HCT116 (cell line): ENCODE measurements at regions not wholly inside any gene's neighbourhood (a gene's known extent, or its start where the extent isn't known, plus 50 kb on each side); places are given as distances from the start of the nearest gene placed in this dataset.

Source experiments
- ATAC-seq: fragments of 200-7000 bp; cut with Tn5 transposase; 2 replicates; pipeline ENCODE4 v1.9.1; 2020; ENCODE audit warnings: mild to moderate bottlenecking, moderate library complexity
- BruUV-seq: library from RNA; stranded (reverse); fragments of 400-500 nt; replicated peaks from 2 replicates; lab custom pipeline; 2021; lab: Mats Ljungman, UMichigan
- CTCF ChIA-PET: fragments of 300-600 bp; sonication (Branson Sonifier 250); formaldehyde crosslinking; loops from one replicate; lab custom pipeline; 2021; ENCODE audit warnings: antibody characterized with exemption; lab: Charles Lee
- POLR2A ChIA-PET: fragments of 300-600, 350-600 bp; sonication (Branson Sonifier 250); formaldehyde crosslinking; loops from one replicate; lab custom pipeline; 2021; ENCODE audit warnings: antibody characterized with exemption; lab: Charles Lee
- RAD21 ChIA-PET, 2 experiments: fragments of 300-600 bp; sonication (Branson Sonifier 250); formaldehyde crosslinking; loops; one replicate each; lab custom pipeline; 2023; ENCODE audit warnings: low total read pairs in 2 of 2; ENCODE audit not compliant: uncharacterized antibody in 2 of 2, unreplicated experiment in 2 of 2, low non-redundant PET in 1 of 2; lab: Charles Lee
- DNase-seq: peaks from one replicate; pipeline ENCODE4 v3.0.0-alpha.2; 2010; ENCODE audit warnings: low read depth, low spot score
- H2AFZ ChIP-seq: fragments of 200-600 bp; shearing (Covaris generic), sonication (generic); 2 replicates; pipeline ENCODE4 v1.6.1; 2017; ENCODE audit warnings: low read depth, mixed run types, mixed read lengths, antibody characterized with exemption, low read length; ENCODE audit not compliant: poor library complexity, severe bottlenecking
- H3K27ac ChIP-seq: 2 replicates; pipeline ENCODE4 v1.5.1; 2012; ENCODE audit warnings: low read depth, low read length
- H3K27me3 ChIP-seq: fragments of 200-600 bp; sonication (generic); 2 replicates; pipeline ENCODE4 v1.6.1; 2016; ENCODE audit warnings: mixed run types, low read length, mixed read lengths; ENCODE audit not compliant: insufficient read depth
- H3K36me3 ChIP-seq, 2 experiments: fragments of 200-500 bp in 1 of 2; fragments of 200-600 bp in 1 of 2; sonication (Bioruptor generic) in 1 of 2; sonication (generic) in 1 of 2; 2 replicates each; pipeline versions ENCODE4 v1.5.1 to v1.6.1; 2014 to 2016; ENCODE audit warnings: low read length in 2 of 2, inconsistent platforms in 1 of 2, mixed read lengths in 1 of 2, mixed run types in 1 of 2; ENCODE audit not compliant: insufficient read depth in 2 of 2, control insufficient read depth in 1 of 2
- H3K4me1 ChIP-seq, 2 experiments: fragments of 200-600 bp in 1 of 2; sonication (generic) in 1 of 2; 2 replicates each; pipeline versions ENCODE4 v1.5.1 to v1.6.1; 2012 to 2017; ENCODE audit warnings: low read length in 2 of 2, inconsistent platforms in 1 of 2, mild to moderate bottlenecking in 1 of 2, mixed read lengths in 1 of 2, mixed run types in 1 of 2, moderate library complexity in 1 of 2; ENCODE audit not compliant: insufficient read depth in 2 of 2, control insufficient read depth in 1 of 2
- H3K4me2 ChIP-seq: fragments of 200-600 bp; sonication (generic); 2 replicates; pipeline ENCODE4 v1.6.1; 2017; ENCODE audit warnings: mixed run types, low read length, mixed read lengths
- H3K4me3 ChIP-seq, 2 experiments: fragments of 200-600 bp in 1 of 2; sonication (generic) in 1 of 2; replicated peaks in 1 of 2; 2 replicates each; pipeline ENCODE4 v1.5.1; 2011 to 2016; ENCODE audit warnings: low read length in 2 of 2, control low read depth in 1 of 2, low read depth in 1 of 2, mild to moderate bottlenecking in 1 of 2, mixed read lengths in 1 of 2, mixed run types in 1 of 2
- H3K79me2 ChIP-seq: fragments of 200-600 bp; sonication (generic); 2 replicates; pipeline ENCODE4 v1.6.1; 2017; ENCODE audit warnings: mild to moderate bottlenecking, mixed run types, low read length, moderate library complexity, mixed read lengths; ENCODE audit not compliant: insufficient read depth
- H3K9ac ChIP-seq: fragments of 200-600 bp; sonication (generic); 2 replicates; pipeline ENCODE4 v1.6.1; 2016; ENCODE audit warnings: low read length, mixed read lengths
- H3K9me2 ChIP-seq: fragments of 200-600 bp; sonication (generic), shearing (Covaris generic); 2 replicates; pipeline ENCODE4 v1.6.1; 2017; ENCODE audit warnings: mixed run types, mild to moderate bottlenecking, moderate library complexity; ENCODE audit not compliant: insufficient read depth
- H3K9me3 ChIP-seq, 2 experiments: fragments of 200-500 bp in 1 of 2; fragments of 200-600 bp in 1 of 2; sonication (Bioruptor generic) in 1 of 2; sonication (generic) in 1 of 2; 2 replicates each; pipeline ENCODE4 v1.6.1; 2014 to 2017; ENCODE audit warnings: low read length in 2 of 2, mixed read lengths in 2 of 2, inconsistent platforms in 1 of 2, low read depth in 1 of 2, mild to moderate bottlenecking in 1 of 2, mixed run types in 1 of 2, moderate library complexity in 1 of 2; ENCODE audit not compliant: control insufficient read depth in 1 of 2, insufficient read depth in 1 of 2
- H4K20me1 ChIP-seq: fragments of 200-600 bp; sonication (generic), shearing (Covaris generic); 2 replicates; pipeline ENCODE4 v1.6.1; 2017; ENCODE audit warnings: mixed run types, mild to moderate bottlenecking, moderate library complexity; ENCODE audit not compliant: insufficient read depth
- CBX3 ChIP-seq: IDR thresholded peaks from 2 replicates; pipeline ENCODE4 v1.6.1; 2012; ENCODE audit warnings: low read depth
- CEBPB ChIP-seq: IDR thresholded peaks from 2 replicates; pipeline ENCODE4 v1.6.1; 2012; ENCODE audit warnings: low read depth
- EGR1 ChIP-seq: IDR thresholded peaks from 2 replicates; pipeline ENCODE4 v1.6.1; 2012; ENCODE audit warnings: low read depth
- ELF1 ChIP-seq: IDR thresholded peaks from 2 replicates; pipeline ENCODE4 v1.6.1; 2012; ENCODE audit warnings: low read depth, borderline replicate concordance
- EZH2 ChIP-seq: fragments of 200-600 bp; sonication (generic); IDR thresholded peaks from 2 replicates; pipeline ENCODE4 v1.6.1; 2017; ENCODE audit warnings: antibody characterized with exemption, mixed run types
- EZH2phosphoT487 ChIP-seq: fragments of 200-600 bp; IDR thresholded peaks from 2 replicates; pipeline ENCODE4 v1.6.1; 2018; ENCODE audit warnings: antibody characterized with exemption, borderline replicate concordance
- FOSL1 ChIP-seq: IDR thresholded peaks from 2 replicates; pipeline ENCODE4 v1.6.1; 2012; ENCODE audit warnings: low read depth
- POLR2A ChIP-seq: IDR thresholded peaks from 2 replicates; pipeline ENCODE4 v1.7.0; 2011; ENCODE audit warnings: borderline replicate concordance; ENCODE audit not compliant: insufficient read depth, insufficient read length; ENCODE audit errors: extremely low read depth
- POLR2AphosphoS5 ChIP-seq: IDR thresholded peaks from 2 replicates; pipeline ENCODE4 v1.6.1; 2011; ENCODE audit warnings: mild to moderate bottlenecking, low read depth, low read length, moderate library complexity
- REST ChIP-seq: IDR thresholded peaks from 2 replicates; pipeline ENCODE4 v1.6.1; 2012; ENCODE audit warnings: low read depth
- SIN3A ChIP-seq: IDR thresholded peaks from 2 replicates; pipeline ENCODE4 v1.6.1; 2012; ENCODE audit warnings: low read depth
- SP1 ChIP-seq: IDR thresholded peaks from 2 replicates; pipeline ENCODE4 v1.6.1; 2012; ENCODE audit warnings: low read depth
- SRF ChIP-seq: IDR thresholded peaks from 2 replicates; pipeline ENCODE4 v1.6.1; 2012; ENCODE audit warnings: low read depth
- TCF7L2 ChIP-seq: IDR thresholded peaks from 2 replicates; pipeline ENCODE4 v1.7.0; 2011; ENCODE audit warnings: borderline replicate concordance, inconsistent platforms; ENCODE audit not compliant: insufficient read depth, insufficient read length; ENCODE audit errors: extremely low read depth
- ZNF274 ChIP-seq: fragments of 200-500 bp; sonication (Bioruptor generic); IDR thresholded peaks from 2 replicates; pipeline ENCODE4 v1.6.1; 2014; ENCODE audit warnings: mild to moderate bottlenecking, low read depth, low read length, inconsistent platforms
- intact Hi-C: fragments of 100-400 bp; cut with micrococcal nuclease; formaldehyde crosslinking; loops from 2 replicates; pipeline ENCODE4 v1.10.0; 2022
- TF ChIP-seq, protein P1 (sequence below): IDR thresholded peaks from 2 replicates; pipeline ENCODE4 v1.6.1; 2012
- TF ChIP-seq, protein P2 (sequence below): IDR thresholded peaks from 2 replicates; pipeline ENCODE4 v1.6.1; 2011; ENCODE audit warnings: mild to moderate bottlenecking, low read length, moderate library complexity; ENCODE audit not compliant: insufficient replicate concordance; ENCODE audit errors: extremely low read depth

DNA sequence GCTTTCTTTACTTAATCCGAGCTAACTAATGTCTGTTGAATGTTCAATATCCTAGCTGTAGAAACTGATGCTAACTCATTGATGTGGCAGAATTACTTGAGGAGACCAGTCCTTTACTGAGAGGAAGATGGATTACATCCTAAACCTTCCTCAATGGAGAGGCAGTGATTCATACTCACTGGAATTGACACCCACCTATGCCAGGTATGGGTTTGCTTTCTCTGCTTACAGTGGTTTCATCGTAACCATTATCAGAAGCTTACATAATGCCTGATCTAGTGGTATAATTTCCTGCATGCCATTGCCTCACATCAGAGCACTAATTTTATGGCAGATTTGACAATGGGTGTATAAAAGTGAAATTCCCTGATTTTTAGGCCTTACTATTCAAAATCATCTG lies 384.7 kb downstream of the ANXA1 start:
- Histone ChIP-seq H3K4me3 (no peak overlapping the region), H2AFZ (no peak overlapping the region), H3K9ac (no peak overlapping the region), H3K27ac (no peak overlapping the region), H3K4me1 (no peaks in the 10 kb centered on the region), H3K79me2 (no peaks in the 10 kb centered on the region), H3K36me3 (no peaks in the 10 kb centered on the region), H3K9me2 (no peaks in the 10 kb centered on the region), H3K27me3 (peaks cover 14% of the 10 kb centered on the region), H4K20me1 (no peaks in the 10 kb centered on the region), H3K9me3 (no peaks in the 10 kb centered on the region), H3K4me2 (no peak overlapping the region)
- TF ChIP-seq EZH2 (no peak), POLR2AphosphoS5 (no peak), CEBPB (no peak), ZNF274 (no peak), CBX3 (no peak), EZH2phosphoT487 (no peak), ELF1 (no peak), POLR2A (no peak), SP1 (no peak), SRF (no peak), SIN3A (no peak), EGR1 (no peak), FOSL1 (no peak), REST (no peak), TCF7L2 (no peak)
- TF ChIP-seq, protein P1, sequence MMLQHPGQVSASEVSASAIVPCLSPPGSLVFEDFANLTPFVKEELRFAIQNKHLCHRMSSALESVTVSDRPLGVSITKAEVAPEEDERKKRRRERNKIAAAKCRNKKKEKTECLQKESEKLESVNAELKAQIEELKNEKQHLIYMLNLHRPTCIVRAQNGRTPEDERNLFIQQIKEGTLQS, result no peak
- TF ChIP-seq, protein P2, sequence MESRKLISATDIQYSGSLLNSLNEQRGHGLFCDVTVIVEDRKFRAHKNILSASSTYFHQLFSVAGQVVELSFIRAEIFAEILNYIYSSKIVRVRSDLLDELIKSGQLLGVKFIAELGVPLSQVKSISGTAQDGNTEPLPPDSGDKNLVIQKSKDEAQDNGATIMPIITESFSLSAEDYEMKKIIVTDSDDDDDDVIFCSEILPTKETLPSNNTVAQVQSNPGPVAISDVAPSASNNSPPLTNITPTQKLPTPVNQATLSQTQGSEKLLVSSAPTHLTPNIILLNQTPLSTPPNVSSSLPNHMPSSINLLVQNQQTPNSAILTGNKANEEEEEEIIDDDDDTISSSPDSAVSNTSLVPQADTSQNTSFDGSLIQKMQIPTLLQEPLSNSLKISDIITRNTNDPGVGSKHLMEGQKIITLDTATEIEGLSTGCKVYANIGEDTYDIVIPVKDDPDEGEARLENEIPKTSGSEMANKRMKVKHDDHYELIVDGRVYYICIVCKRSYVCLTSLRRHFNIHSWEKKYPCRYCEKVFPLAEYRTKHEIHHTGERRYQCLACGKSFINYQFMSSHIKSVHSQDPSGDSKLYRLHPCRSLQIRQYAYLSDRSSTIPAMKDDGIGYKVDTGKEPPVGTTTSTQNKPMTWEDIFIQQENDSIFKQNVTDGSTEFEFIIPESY, result no peak
- intact Hi-C loops, result no loop called here
- DNase-seq (no peak), ATAC-seq (no peak)
- ChIA-PET POLR2A (no interaction called here), CTCF (no interaction called here), RAD21 (no interaction called here)
- no TSS peak for BruUV-seq
